ENCODE measurements at regions not wholly inside any gene's neighbourhood (a gene's known extent, or its start where the extent isn't known, plus 50 kb on each side); places are given as distances from the start of the nearest gene placed in this dataset.

GRCh38 chr21:35232545-35233176, 183.6 kb upstream of the RUNX1 start:
- no peak for DNase-seq

DNA sequence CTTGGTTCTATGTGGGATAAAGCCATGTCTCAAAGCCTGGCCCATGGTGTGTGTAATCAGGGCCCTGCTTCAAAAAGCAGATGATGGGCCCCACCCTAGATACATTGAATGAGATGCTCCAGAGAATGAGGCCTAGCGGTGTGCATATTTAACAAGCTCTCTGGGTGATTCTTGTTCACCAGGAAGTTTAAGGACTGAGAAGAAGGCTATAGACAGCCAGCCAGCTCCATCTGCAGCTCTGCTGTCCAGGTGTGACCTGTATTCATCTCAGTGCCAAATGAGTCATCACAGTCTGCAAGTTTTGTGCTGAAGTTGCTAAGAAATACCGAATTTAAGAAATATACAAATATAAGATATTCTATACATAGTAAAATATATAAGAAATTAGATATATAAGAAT, 182.0 kb upstream of the RUNX1 start:
- DNase-seq, result no peak

DNA sequence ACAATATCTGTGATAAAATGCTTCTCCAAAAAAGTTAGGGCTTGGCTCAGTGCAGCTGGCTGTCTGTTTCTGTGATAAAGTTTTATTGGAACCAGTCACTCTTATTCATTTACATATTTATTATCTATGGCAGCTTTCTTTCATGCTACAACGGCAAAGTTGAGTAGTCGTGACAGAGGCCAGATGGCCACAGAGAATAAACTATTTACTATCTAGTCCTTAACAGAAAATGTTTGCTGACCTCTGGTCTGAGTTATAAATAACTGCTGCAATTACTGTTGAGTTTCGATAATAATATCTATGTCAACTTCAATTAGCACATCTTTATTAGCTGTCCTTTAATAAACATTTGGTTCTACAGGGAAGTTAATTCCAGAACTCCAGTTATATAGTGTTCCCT, 180.2 kb upstream of the RUNX1 start:
- DNase-seq, result no peak

DNA sequence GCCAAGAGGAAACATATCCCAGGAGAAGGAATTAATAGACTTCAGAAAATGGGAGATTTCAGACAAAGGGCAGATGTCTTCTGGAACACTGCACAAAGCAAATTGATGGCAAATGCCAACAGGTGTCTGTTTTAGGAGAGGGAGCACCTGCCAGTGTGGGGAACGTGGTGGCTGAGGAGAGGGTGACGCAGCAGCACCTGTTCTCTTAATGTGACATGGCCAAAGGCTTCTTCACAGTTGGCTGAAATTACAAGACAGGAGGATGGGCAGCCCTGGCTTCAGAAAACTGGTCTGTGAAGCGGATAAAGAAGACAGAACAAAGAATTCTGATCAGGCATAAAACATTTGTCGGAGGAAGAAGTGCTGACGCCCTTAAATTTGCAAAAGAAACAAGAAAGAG, 178.7 kb upstream of the RUNX1 start:
- no peak for DNase-seq

DNA sequence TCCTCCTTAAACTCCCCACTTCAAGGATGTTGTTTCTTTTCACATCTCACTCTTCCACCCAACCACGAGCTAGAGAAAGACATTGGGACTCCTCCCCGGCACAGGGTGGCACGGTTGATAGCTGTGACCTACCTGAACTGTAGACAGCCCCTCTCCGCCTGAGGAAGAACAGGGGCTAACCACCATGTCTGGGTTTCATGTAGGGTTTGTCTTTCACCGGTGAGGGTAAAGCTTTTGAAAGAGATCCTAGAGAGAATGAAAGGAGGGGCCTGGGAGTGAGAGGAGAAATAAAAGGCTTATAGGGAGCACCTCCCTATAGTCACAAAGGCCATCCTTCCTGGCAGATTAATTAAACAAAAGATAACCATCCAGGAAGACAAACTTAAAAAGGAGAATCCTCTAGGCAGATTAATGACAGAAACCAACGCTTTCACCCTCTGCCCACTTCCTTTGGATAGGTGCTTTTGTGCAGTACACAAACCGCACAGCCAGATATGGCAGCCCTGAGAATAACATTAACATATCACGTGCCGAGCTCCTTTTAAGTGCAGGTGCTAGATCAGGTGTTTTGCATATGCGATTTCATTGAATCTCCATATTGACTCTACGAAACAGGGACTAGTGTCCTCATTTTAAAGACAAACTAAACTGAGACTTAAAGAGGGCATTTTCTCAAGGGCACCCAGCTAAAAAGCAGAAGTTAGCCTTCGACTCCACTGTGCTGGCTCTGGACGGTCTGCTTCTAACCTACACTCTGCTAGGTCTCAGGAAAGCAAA, 178.1 kb upstream of the RUNX1 start:
- no peak for DNase-seq

GRCh38 chr21:35226328-35226727, 177.2 kb upstream of the RUNX1 start:
- DNase-seq, result no peak

DNA sequence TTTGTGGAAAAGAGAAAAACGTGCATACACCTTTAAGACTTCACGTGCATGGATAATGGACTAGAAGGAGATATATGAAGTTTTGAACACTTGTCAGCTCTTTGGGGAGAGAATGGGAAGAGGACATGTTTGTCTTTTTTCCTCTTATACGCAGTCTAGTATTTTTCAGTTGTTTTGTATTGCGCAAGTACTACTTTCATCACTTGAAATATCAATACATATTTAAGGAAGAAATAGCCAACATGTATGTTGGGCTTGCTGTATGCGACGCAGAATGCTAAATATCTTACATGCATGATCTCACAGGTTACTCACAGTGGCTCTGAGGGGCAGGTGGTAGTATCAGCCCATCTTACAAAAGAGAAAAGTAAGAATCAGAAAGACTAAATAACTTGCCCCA, 176.5 kb upstream of the RUNX1 start:
- DNase-seq, result no peak

DNA sequence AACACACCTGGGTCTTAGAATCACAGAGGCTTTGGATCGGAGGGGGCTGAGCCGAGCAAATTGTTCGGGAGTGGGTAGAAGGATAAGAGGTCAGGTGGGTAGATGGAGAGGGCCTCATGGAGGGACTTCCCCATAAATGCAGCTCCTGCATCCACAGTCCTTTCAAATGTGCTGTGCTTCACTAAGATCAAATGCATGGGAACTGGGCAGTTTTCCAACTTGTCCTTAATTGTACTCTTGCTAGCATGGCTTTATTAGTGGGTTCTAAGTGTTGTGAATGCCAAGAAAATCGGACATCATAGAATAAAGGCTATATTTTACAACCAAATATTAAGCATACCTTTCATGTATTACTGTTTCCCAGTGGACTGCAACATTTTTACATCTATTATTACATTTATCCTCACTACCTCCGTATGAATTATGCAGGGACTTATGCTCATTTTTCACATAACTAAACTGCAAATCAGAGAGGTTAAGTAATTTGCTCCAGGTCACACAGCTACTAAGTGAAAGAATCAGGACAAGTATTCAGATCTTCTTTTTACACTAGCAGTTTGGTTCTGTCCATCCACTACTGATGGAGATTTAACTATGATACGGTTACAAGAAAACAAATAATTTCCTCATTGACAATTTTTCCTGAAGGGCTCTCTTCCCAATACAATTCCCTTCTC, 174.5 kb upstream of the RUNX1 start:
- no peak for DNase-seq

DNA sequence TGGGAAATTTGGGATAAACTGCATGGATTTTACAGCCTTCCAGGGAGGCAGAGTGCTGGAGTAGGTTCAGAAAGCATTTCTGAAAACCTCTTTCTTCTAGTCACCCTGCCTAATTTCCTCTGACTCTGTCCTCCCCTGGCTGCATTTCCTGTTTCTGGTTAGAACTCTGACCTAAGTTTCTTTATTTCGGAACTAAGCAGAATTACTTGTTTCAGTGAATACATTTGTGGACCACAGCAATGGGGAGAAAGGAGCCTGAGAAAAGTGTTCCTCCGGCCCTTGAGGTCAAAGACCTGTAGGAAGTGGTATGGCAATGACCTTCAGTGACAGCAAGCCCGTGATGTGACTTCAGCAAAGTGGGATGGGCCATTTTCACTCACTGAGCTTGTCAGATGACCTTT, 173.4 kb upstream of the RUNX1 start:
- DNase-seq, result no peak

- DNase-seq, result no peak
These were observed 172.9 kb upstream of the RUNX1 start for GRCh38 chr21:35222021-35222420.

DNA sequence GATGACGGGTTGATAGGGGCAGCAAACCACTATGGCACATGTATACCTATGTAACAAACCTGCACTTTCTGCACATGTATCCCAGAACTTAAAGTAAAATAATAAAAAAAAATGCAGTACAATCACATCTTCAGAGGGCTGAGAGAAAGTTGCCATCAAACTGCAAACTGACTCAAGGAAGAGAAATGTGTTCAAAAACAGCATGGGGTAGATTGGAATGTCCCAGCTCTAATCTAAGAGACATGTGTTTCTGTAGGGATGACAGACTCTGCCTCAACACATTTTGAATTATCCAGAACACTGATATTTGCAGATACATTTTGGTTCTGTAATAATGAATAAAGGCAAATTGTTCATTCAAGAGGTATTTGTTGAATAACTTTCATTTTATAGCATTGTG, 171.2 kb upstream of the RUNX1 start:
- DNase-seq, result no peak

DNA sequence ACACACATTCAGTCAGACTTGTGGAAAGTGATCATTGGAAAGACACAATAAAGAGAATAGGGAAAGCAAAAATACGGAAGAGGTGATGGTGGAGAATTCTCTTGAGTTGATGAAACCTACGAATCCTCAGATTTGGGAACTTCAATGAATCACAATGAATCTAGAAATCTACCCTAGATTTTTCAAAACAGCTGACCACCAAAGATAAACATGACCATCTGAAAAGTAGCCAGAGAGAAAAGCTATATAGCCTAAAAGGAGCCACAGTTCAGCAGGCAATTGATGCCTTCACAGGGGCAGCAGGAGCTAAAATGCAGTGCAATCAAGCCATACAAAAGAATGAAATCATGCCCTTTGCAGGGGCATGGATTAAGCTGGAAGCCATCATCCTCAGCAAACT, 170.6 kb upstream of the RUNX1 start:
- no peak for DNase-seq

DNA sequence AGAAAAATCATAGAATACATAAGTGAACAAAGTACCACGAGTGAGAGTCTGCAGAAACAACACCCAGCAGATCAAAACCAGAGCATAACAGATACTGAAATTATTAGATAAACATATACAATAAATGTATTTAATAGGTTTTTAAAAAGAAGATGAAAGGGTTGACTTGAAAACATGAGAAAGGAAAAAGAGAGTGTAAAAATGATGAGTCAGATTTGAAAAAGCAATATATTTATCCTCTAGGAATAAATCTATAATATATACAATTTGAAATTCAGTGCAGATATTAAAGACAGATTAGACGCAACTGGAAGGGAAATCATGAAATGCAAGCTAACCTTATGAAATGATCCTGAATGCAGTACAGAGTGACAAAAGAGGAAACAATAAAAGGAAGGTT, 170.2 kb upstream of the RUNX1 start:
- DNase-seq, result no peak

GRCh38 chr21:35217504-35218060, 168.5 kb upstream of the RUNX1 start:
- no peak for DNase-seq

DNA sequence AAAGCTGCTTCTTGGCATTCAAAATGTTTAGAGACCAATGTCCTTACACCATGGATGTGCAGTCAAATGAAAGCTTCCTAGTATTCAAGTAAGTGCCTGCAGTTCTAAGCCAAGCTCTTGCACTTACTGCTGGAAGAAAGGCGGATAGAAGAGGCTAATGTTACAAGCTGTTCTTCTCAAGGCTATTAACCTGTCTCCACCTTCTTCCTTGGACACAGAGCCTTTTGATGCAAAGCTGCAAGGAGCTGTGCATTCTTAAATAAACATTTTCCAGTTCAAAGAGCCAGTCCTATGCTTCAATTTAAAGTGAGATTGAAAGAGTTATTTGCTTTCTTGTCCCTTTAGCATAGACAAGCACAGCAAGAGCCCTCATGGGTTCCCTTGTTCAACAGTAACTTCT, 167.9 kb upstream of the RUNX1 start:
- no peak for DNase-seq

DNA sequence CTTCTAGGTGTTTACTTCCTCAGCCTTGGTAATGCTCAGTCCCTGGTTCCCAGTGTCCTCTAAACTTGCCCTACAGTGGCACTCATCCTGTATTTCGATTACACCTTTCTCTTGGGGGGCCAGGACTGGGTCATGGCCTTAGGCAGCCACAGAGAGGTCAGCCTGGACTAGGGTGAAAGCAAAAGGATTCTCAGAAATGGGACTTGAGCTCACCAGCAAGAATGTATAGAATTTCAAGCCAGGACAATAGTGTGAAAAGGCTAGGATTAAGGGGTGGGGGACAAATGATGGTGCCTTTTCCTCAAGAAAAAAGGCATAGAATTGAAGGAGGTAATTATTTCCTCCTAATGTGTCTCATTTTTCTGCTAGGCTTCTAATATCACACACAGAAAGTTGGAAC, 166.8 kb upstream of the RUNX1 start:
- no peak for DNase-seq

DNA sequence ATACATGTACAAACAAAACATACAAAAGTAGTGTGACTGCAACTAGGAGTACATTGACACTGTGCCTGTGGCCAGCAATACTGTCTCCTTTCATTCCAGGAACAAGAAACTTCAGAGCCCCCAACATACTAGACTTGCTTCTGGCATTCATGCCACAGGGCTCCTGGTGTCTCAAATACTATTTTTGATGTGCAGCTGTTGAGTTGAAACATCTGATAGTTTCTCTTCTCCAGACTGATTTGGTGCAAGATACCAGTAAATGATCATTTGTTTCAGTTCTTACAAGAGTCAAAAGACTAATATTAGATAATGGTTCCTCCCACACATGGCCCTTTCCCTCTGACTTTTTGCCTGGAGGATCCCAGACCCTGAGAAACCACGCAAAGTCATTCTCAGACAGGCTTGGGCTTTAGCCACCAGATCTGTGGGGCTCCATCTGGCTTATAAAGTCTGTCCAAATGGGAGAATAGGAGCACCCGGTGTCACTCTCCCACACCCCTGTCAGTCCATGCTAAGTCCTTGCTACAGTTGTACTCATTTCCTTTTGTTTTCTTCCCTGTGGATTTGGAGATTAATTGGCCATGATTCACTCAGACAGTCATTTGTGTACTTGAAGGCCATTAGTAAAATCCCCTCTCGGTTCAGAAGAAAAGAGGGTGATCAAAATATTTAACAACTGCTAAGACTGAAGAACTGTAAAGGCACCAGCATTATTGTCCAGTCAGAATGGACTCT, 163.5 kb upstream of the RUNX1 start:
- no peak for DNase-seq

- DNase-seq, result no peak
These were observed 162.7 kb upstream of the RUNX1 start for GRCh38 chr21:35211782-35212181.

DNA sequence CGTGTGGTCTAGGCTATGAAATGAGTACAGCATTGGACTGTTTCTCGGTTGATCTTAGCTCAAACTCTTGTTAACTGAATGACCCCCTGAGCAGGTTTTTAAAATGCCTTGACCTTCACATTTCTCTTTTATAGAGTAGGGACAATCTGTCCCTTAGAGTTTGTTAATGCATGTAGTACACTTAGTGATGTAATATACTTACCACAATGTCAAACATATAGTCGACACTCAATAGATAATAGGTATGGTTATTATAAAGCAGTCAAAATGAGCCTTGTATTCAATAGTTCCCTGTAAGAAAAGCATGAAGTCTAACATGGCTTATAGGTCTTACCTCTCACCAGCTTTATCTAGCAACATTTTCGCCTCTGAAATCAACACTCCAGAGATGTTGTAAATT, 161.0 kb upstream of the RUNX1 start:
- DNase-seq, result no peak

DNA sequence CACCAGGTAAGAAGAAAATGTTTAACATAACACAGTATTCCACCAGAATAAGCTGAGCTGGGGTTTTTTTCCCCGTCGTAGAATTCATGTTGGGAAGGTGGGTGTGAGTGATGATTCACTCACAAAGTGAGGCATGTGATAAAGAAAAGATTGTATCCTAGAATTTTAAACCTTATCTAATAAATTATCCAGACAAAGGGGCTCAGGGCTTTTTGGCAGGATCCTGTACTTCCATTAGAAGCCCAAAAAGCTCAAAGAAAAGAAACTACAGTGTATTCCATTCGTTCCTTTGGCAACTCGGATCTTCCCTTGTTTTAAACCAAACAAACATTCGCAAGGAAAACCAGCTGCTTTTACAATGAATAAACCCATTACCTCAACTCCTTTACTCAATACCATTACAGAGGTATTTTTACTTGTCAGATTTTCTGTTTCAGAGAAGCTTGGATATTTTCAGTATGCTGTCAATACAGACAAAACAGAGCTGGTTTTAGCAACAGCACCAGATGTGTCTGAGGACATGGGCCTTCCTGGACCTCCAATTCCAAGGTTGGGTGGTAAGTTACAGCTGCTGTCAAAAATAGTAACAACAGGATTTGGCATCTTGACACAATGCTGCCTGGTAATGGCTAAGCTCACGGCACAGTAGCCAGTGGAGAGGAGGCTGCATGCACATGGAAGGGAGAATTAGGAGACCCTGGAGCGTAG, 159.9 kb upstream of the RUNX1 start:
- no peak for DNase-seq

GRCh38 chr21:35208104-35208503, 159.0 kb upstream of the RUNX1 start:
- no peak for DNase-seq

DNA sequence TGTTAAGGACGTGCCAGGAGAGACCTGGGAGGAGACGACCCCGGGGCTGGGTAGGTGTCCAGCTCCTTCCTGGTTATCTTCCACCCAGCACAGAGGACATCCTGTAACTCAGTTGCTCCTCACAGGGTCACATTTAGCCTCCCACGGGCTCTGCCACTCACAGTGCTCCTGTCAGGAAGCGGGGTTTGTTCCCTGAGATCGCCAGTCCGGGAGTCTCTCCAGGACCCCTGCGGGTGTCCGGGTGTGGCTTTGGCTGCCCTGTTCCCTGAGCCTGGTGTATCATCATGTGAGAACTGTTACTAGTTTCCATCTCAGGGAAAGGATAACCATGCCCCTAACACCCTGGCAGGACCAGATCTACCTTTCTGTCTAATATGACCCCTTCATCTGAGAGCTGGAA, 158.2 kb upstream of the RUNX1 start:
- DNase-seq, result no peak

All from NCI-H2081 treated with DMSO at 0.1 percent for 48 hours (cell line).